Heart left ventricle (tissue), 13 donors: ENCODE measurements at regions not wholly inside any gene's neighbourhood (a gene's known extent, or its start where the extent isn't known, plus 50 kb on each side); places are given as distances from the start of the nearest gene placed in this dataset.

Experiments used
- POLR2A ChIP-seq, 2 donors: fragments of 450-650 bp; IDR thresholded peaks; one replicate each; pipeline ENCODE4 v1.6.1; 2017; ENCODE audit warnings: antibody characterized with exemption in 2 of 2, mild to moderate bottlenecking in 2 of 2, moderate library complexity in 2 of 2
- TF ChIP-seq, protein P1 (sequence below), 12 donors: fragments of 200-600 bp; sonication (generic) in 4 of 12; IDR thresholded peaks; one replicate each; pipeline versions ENCODE4 v1.5.0 to v1.8.0; 2018 to 2022; ENCODE audit warnings: antibody characterized with exemption in 12 of 12, mild to moderate bottlenecking in 5 of 12
- donor health status: ischemic (EF 13 %, LVEDD 7.1; RV severe dilation, severe dysfunction).
- donor health status: DM: no; HTN: yes; CAD: no.
- donor health status: DM: no; HTN: no; CAD: no.
- donor health status: ischemic (EF 25% LVEDD 6.9; RV normal size, moderate dysfunction).
- donor health status: ischemic (EF 25% LVEDD 5.7; RV mildly dilated, moderate dysfunction).
- donor health status: ischemic (EF 35%, LVEDD 5.7; RV mildly dilated, moderate dysfunction).
- donor health status: nonischemic (EF 11% LVEDD 7.7; RV severe dilation, severe dysfunction).
- donor health status: DM: yes; HTN: yes; CAD: no.
- donor health status: PGD.
- donor health status: ischemic (EF 29% LVEDD 5.4; RV normal size, mild dysfunction).
- donor health status: nonischemic (EF 23%, LVEDD 6.1; RV moderate dilation, normal function).

- TF ChIP-seq, protein P1, sequence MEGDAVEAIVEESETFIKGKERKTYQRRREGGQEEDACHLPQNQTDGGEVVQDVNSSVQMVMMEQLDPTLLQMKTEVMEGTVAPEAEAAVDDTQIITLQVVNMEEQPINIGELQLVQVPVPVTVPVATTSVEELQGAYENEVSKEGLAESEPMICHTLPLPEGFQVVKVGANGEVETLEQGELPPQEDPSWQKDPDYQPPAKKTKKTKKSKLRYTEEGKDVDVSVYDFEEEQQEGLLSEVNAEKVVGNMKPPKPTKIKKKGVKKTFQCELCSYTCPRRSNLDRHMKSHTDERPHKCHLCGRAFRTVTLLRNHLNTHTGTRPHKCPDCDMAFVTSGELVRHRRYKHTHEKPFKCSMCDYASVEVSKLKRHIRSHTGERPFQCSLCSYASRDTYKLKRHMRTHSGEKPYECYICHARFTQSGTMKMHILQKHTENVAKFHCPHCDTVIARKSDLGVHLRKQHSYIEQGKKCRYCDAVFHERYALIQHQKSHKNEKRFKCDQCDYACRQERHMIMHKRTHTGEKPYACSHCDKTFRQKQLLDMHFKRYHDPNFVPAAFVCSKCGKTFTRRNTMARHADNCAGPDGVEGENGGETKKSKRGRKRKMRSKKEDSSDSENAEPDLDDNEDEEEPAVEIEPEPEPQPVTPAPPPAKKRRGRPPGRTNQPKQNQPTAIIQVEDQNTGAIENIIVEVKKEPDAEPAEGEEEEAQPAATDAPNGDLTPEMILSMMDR (IDR thresholded peaks at IDR 0.05): no peak
- TF ChIP-seq POLR2A (IDR thresholded peaks at IDR 0.05): no peak
Observed at GRCh38 chr13:100823448-100823847, 148.9 kb upstream of the TMTC4 start.
